Common myeloid progenitor, CD34-positive (primary cell): ENCODE measurements at regions not wholly inside any gene's neighbourhood (a gene's known extent, or its start where the extent isn't known, plus 50 kb on each side); places are given as distances from the start of the nearest gene placed in this dataset.

Source experiments
- CTCF ChIA-PET: fragments of 350-600 bp; sonication (Branson Sonifier 250); formaldehyde crosslinking; loops from one replicate; lab custom pipeline; 2021; ENCODE audit warnings: antibody characterized with exemption; lab: Charles Lee
- POLR2A ChIA-PET: fragments of 350-600 bp; sonication (Branson Sonifier 250); formaldehyde crosslinking; loops from one replicate; lab custom pipeline; 2021; ENCODE audit warnings: antibody characterized with exemption; lab: Charles Lee
- DNase-seq, 3 donors: peaks; one replicate each; pipeline versions ENCODE4 v3.0.0 to v3.0.0-alpha.2; 2013
- H3K27ac ChIP-seq, 2 experiments: 1 replicate in 1 of 2; 2 replicates in 1 of 2; pipeline ENCODE4 v1.7.0; 2013; ENCODE audit warnings: inconsistent platforms in 2 of 2, low read length in 2 of 2, mild to moderate bottlenecking in 2 of 2, low read depth in 1 of 2, moderate library complexity in 1 of 2; ENCODE audit not compliant: severe bottlenecking in 2 of 2, insufficient read depth in 1 of 2, poor library complexity in 1 of 2
- H3K27me3 ChIP-seq, 5 experiments: replicated peaks in 2 of 5; 1 replicate in 3 of 5; 2 replicates in 2 of 5; pipeline versions ENCODE4 v1.6.1 to v1.7.0; 2013; ENCODE audit warnings: low read length in 4 of 5, mild to moderate bottlenecking in 2 of 5, moderate library complexity in 2 of 5, inconsistent platforms in 1 of 5; ENCODE audit not compliant: insufficient read depth in 5 of 5, control insufficient read depth in 4 of 5
- H3K36me3 ChIP-seq, 4 experiments: 1 replicate in 2 of 4; 2 replicates in 2 of 4; pipeline versions ENCODE4 v1.6.1 to v1.7.0; 2013; ENCODE audit warnings: low read length in 3 of 4, control low read depth in 1 of 4, mild to moderate bottlenecking in 1 of 4; ENCODE audit not compliant: control insufficient read depth in 4 of 4, insufficient read depth in 4 of 4
- H3K4me1 ChIP-seq, 4 experiments: 1 replicate in 3 of 4; 2 replicates in 1 of 4; pipeline versions ENCODE4 v1.6.1 to v1.7.1; 2013; ENCODE audit warnings: low read length in 3 of 4, mild to moderate bottlenecking in 3 of 4, control low read depth in 1 of 4, inconsistent platforms in 1 of 4, moderate library complexity in 1 of 4; ENCODE audit not compliant: control insufficient read depth in 4 of 4, insufficient read depth in 4 of 4; ENCODE audit errors: control extremely low read depth in 1 of 4
- H3K4me3 ChIP-seq, 7 experiments: 1 replicate in 4 of 7; 2 replicates in 3 of 7; pipeline versions ENCODE4 v1.5.1 to v1.7.0; 2013; ENCODE audit warnings: mild to moderate bottlenecking in 7 of 7, low read length in 6 of 7, moderate library complexity in 6 of 7, inconsistent platforms in 2 of 7, low read depth in 2 of 7, control low read depth in 1 of 7; ENCODE audit not compliant: insufficient read depth in 4 of 7, control insufficient read depth in 1 of 7; ENCODE audit errors: extremely low read depth in 1 of 7
- H3K9me3 ChIP-seq, 5 experiments: 1 replicate in 4 of 5; 2 replicates in 1 of 5; pipeline versions ENCODE4 v1.6.1 to v1.7.1; 2013; ENCODE audit warnings: low read length in 4 of 5, mild to moderate bottlenecking in 2 of 5, inconsistent platforms in 1 of 5, low read depth in 1 of 5, moderate library complexity in 1 of 5; ENCODE audit not compliant: control insufficient read depth in 4 of 5, insufficient read depth in 2 of 5; ENCODE audit errors: control extremely low read depth in 1 of 5
- WGBS: methylation state at CpG from one replicate; pipeline ENCODE4 v1.1.5; 2013; ENCODE audit not compliant: insufficient coverage; 5-methylcytosine and 5-hydroxymethylcytosine counted together

DNA sequence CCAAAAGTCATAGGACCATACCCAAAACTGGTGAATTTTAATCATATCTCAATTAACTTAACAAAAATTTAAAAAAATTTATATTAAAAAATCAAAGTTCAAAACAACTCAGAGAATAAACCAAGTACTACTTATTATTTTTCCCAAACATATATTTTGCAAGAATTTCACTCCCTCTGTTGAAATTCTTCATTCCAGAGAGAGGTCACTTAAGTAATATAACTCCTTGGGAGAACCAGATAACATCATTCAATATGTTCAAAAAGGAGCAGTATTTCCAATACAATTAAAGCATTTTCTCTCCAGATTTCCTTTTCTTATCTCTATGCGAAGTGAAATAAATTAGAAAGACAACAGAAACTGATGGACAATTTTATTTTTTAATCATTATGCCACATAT is 165.9 kb upstream of the RND3 start:
- DNase-seq = no peak
- Histone ChIP-seq H3K36me3 (no peaks in the 10 kb centered on the region), H3K4me3 (no peak overlapping the region), H3K9me3 (no peaks in the 10 kb centered on the region), H3K27me3 (no peaks in the 10 kb centered on the region), H3K27ac (no peak overlapping the region), H3K4me1 (no peaks in the 10 kb centered on the region)
- WGBS = no CpG with 5 or more reads among the region's 1 CpG
- CTCF ChIA-PET = no interaction called here
- POLR2A ChIA-PET = no interaction called here

DNA sequence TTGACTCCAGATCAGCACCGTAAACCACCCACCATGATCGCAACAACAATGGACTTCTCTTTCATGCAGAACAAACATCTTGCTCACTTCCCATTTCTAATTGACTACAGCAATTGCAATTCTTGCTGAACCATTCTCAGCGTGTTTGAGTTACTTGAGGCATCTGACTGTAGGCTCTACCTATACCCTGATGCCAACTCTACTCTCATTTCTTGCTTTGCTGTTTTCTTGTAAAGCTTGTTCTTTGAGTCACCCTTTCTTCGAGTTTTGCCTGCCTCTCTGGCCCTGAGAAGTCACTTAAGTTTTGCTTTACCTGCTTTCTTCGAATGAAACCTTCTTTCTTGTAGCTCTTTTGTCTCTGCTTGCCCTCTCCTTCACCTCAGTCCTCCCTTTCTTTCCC is 160.5 kb upstream of the RND3 start:
- ChIA-PET POLR2A (no interaction called here), CTCF (no interaction called here)
- no peaks in the 10 kb centered on the region for H3K27me3 ChIP-seq
- no peaks in the 10 kb centered on the region for H3K4me1 ChIP-seq
- H3K27ac ChIP-seq = no peak overlapping the region
- no peaks in the 10 kb centered on the region for H3K9me3 ChIP-seq
- 92% methylated on average over 5 of the region's 5 CpGs for WGBS
- no peaks in the 10 kb centered on the region for H3K36me3 ChIP-seq
- no peak for DNase-seq
- no peak overlapping the region for H3K4me3 ChIP-seq

DNA sequence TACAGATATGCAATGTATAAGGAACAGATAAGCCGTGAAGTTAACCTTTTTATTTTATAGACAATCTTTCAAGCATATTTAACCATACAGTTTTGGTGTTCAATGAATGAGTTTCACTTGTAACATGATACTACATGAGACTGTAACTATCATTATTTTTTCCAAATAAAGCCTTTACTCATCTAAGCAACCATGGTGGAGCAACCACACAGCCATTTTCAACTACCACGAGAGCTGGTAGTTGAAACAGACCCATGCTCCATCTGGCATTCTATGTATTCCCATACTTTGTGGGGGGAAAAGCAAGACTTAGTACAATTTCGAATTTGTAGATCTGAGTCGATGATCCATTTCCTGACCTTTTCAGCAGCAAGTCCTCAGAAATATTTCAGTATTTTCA is 159.3 kb upstream of the RND3 start:
- CTCF ChIA-PET = no interaction called here
- Histone ChIP-seq H3K4me3 (no peak overlapping the region), H3K27ac (no peak overlapping the region), H3K9me3 (no peaks in the 10 kb centered on the region), H3K27me3 (no peaks in the 10 kb centered on the region), H3K4me1 (no peaks in the 10 kb centered on the region), H3K36me3 (no peaks in the 10 kb centered on the region)
- 100% methylated on average over 3 of the region's 4 CpGs for WGBS
- DNase-seq = no peak
- POLR2A ChIA-PET = no interaction called here

DNA sequence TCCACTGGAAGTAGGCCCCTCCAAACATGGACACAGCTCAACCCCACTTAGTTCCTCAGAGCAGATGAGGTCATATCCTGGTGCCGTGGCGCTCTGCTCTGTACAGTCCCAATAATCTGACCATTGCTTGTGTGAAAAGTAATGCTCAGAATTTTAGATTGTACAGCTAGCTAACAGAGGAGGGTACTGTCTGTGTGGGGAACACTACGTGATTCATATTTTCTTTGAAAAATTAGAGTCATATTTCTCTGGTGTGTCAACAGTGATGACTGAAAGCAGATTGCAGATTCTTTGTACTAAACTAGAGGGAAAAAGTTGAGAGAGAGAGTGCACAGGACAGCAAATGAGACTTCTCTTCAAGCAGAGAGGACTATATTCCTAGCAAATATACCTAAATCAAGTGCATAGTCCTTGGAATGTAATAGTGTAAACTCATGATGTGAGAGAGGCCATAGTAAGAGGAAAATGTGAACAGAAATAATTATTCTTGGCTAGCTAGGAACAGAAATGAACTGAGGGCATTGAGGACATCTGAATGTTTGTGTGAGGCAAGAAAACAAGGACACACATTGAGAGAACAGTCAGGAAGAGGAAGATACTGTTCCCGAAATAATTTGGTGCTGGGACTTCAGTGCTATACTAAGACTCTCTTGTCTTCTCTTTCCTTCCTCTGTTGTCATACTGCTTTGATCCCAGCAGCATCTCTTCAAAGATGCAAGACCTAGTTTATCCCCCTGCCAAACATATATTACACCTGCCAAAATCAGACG is 157.0 kb upstream of the RND3 start:
- ChIA-PET POLR2A (no interaction called here), CTCF (no interaction called here)
- no peaks in the 10 kb centered on the region for H3K9me3 ChIP-seq
- no peaks in the 10 kb centered on the region for H3K27me3 ChIP-seq
- H3K36me3 ChIP-seq = no peaks in the 10 kb centered on the region
- 90% methylated on average over 2 of the region's 5 CpGs for WGBS
- DNase-seq = no peak
- no peaks in the 10 kb centered on the region for H3K4me1 ChIP-seq
- H3K27ac ChIP-seq = no peak overlapping the region
- H3K4me3 ChIP-seq = no peak overlapping the region

DNA sequence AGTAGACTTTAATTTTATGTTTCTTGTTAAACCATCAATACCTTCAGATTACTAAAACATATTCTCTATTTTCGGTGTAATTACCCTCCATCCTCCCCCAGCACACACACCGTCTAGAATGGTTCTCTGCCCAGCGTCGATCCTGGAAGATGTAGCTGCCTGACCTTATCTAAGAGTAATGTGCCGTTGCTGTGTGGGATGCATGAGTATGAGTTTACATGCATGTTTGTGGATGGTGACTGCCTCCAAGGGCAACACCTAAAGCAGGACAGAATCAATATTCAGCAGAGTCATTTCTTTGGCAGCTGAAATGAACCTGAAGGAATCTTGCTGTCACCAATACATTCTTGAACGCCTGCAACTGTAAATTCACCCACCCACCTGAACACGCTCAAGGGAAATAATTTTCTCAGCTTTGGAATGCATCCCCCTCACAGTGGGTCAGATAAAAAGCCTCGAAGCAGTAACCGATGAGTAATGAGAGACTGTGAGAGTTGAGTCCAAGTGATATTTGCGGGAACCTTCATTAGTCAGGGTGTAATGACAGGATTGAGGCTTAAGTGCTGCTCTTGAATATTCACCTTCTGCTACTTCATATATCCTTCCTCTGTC is 155.8 kb upstream of the RND3 start:
- ChIA-PET CTCF (no interaction called here), POLR2A (no interaction called here)
- Histone ChIP-seq H3K4me3 (no peak overlapping the region), H3K4me1 (no peaks in the 10 kb centered on the region), H3K9me3 (no peaks in the 10 kb centered on the region), H3K27ac (no peak overlapping the region), H3K36me3 (no peaks in the 10 kb centered on the region), H3K27me3 (no peaks in the 10 kb centered on the region)
- whole genome bisulfite sequencing = 100% methylated on average over 2 of the region's 10 CpGs
- DNase-seq = no peak

DNA sequence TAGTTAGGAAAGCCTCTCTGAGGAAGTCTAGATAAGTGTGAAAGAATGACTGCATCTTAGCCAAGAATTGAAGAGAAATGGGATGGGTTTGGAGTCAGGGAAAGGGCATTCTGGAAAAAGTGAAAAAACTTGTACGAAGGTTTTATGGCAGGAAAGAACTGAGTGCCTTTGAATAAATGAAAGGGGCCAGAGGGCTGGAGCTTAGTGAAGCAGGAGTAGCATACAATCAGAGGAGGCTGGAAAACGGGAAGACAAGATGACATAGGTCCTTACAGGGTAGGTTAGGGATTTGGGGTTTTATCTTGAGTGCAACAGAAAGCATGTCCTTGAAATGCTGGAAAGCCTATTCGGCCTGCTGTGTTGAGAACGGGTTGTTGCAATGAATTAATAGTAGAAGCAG is 152.6 kb upstream of the RND3 start:
- peak overlapping the region in 1 of 7 experiments; percentile 53 for H3K4me3 ChIP-seq
- H3K4me1 ChIP-seq = no peaks in the 10 kb centered on the region
- DNase-seq = no peak
- H3K9me3 ChIP-seq = no peaks in the 10 kb centered on the region
- WGBS = 45% methylated on average over 4 of the region's 4 CpGs
- H3K36me3 ChIP-seq = no peaks in the 10 kb centered on the region
- H3K27me3 ChIP-seq = no peaks in the 10 kb centered on the region
- ChIA-PET CTCF (no interaction called here), POLR2A (no interaction called here)
- H3K27ac ChIP-seq = no peak overlapping the region

DNA sequence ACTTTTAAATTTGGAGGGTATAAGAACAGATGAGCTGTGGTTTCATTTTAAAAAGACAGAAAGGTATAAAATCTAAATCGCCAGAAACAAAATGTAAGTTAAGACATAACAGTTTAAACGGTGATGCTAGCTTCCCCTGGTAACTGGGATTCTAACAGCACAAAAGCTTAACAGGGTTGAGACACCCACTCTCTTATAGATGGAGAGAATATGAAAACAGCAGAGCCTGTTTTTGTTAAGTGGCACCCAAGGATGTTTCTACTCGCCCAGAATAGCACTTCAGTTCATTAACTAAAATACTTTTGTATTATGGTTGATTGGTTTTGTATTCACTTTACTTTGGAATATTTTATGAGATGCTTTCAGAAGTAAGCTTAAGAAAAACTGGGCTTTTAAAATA is 151.9 kb upstream of the RND3 start:
- CTCF ChIA-PET = no interaction called here
- no peak overlapping the region for H3K27ac ChIP-seq
- no peaks in the 10 kb centered on the region for H3K9me3 ChIP-seq
- no peaks in the 10 kb centered on the region for H3K36me3 ChIP-seq
- no peak overlapping the region for H3K4me3 ChIP-seq
- WGBS = no CpG with 5 or more reads among the region's 3 CpGs
- POLR2A ChIA-PET = no interaction called here
- no peaks in the 10 kb centered on the region for H3K27me3 ChIP-seq
- no peaks in the 10 kb centered on the region for H3K4me1 ChIP-seq
- no peak for DNase-seq
